ENCODE measurements at regions not wholly inside any gene's neighbourhood (a gene's known extent, or its start where the extent isn't known, plus 50 kb on each side); places are given as distances from the start of the nearest gene placed in this dataset.

- TF ChIP-seq CTCF (conservative IDR thresholded peaks at IDR 0.05 in 1 of 2, IDR thresholded peaks at IDR 0.05 in 1 of 2; ENCODE audit: low read depth in 1 of 2, low read length in 2 of 2) (no peak), EZH2 (IDR thresholded peaks at IDR 0.05; ENCODE audit: low read length, missing control alignments) (no peak)
Measured at GRCh38 chr7:17244786-17245185, 53.7 kb upstream of the AHR start.

All from fibroblast of lung (primary cell).